Fibroblast of the aortic adventitia (primary cell): ENCODE measurements at regions not wholly inside any gene's neighbourhood (a gene's known extent, or its start where the extent isn't known, plus 50 kb on each side); places are given as distances from the start of the nearest gene placed in this dataset.

Experiments
- DNase-seq: peaks from one replicate; pipeline ENCODE4 v3.0.0-alpha.2; 2010; ENCODE audit warnings: low read depth
- H3K4me3 ChIP-seq: 2 replicates; pipeline ENCODE4 v1.5.1; 2011; ENCODE audit warnings: low read depth, mild to moderate bottlenecking, control low read depth, low read length, moderate library complexity
- TF ChIP-seq, protein P1 (sequence below): IDR thresholded peaks from 2 replicates; pipeline ENCODE4 v1.5.1; 2011; ENCODE audit warnings: mild to moderate bottlenecking, low read length, control low read depth, inconsistent platforms; ENCODE audit not compliant: insufficient read depth

DNA sequence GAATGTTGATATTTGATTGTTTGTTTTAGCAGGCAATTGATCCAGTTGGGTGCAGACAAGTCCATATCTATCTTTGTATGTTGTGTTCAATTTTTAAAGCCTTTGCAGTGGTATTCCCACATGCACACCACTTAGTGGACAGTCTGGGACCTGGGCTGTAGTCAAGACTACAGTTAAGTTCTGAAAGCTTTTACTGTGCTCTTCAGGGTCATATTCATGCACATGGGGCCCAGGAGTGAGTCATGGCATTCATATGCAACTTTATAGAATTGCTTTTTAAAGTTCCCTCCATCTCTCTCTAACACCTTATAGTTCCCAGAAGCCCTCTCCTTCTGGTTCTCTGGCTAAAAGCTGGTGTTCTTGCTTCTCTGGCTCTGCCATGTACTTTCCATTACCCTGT, 228.2 kb upstream of the CCNH start:
- no peak for DNase-seq
- no peak overlapping the region for H3K4me3 ChIP-seq
- TF ChIP-seq, protein P1, sequence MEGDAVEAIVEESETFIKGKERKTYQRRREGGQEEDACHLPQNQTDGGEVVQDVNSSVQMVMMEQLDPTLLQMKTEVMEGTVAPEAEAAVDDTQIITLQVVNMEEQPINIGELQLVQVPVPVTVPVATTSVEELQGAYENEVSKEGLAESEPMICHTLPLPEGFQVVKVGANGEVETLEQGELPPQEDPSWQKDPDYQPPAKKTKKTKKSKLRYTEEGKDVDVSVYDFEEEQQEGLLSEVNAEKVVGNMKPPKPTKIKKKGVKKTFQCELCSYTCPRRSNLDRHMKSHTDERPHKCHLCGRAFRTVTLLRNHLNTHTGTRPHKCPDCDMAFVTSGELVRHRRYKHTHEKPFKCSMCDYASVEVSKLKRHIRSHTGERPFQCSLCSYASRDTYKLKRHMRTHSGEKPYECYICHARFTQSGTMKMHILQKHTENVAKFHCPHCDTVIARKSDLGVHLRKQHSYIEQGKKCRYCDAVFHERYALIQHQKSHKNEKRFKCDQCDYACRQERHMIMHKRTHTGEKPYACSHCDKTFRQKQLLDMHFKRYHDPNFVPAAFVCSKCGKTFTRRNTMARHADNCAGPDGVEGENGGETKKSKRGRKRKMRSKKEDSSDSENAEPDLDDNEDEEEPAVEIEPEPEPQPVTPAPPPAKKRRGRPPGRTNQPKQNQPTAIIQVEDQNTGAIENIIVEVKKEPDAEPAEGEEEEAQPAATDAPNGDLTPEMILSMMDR: no peak

DNA sequence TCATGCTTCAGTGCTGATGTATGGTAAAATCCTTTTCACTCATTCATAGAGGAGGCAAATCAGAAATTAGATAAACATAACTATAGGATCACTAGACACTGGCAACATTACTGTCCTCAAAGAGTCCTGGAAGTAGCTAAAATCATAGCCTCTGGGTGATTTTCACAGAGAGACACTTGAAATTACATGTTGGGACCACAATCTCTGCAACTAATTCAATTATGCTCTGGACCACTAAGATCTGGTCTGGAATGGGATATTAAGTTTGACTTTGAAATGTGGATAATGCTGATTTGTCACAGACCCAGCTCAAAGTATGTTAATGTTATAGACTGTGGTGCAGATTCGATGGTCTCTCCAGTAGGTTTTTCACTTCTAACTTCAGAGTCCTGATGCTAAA, 214.6 kb upstream of the CCNH start:
- no peak overlapping the region for H3K4me3 ChIP-seq
- no peak for DNase-seq
- TF ChIP-seq, protein P1: no peak

DNA sequence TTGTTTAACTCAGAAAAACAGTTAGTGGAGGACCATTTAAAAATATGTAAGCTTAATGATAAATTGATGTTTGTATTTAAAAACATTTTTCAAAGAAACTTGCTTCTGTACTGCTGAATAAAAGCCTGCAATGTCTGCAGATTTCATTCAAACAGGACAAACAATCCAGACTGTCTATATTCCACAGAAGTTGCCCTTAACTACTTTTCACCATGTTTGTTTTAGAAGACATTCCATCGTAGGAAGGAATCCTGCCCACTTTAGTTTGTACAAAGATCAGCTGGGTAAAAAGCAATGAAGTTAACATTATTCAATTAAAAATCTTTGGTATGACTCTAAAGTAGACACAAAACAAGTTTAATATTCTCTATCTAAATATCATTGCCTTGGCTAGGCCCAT, 195.7 kb upstream of the CCNH start:
- DNase-seq: no peak
- H3K4me3 ChIP-seq: no peak overlapping the region
- TF ChIP-seq, protein P1: no peak

DNA sequence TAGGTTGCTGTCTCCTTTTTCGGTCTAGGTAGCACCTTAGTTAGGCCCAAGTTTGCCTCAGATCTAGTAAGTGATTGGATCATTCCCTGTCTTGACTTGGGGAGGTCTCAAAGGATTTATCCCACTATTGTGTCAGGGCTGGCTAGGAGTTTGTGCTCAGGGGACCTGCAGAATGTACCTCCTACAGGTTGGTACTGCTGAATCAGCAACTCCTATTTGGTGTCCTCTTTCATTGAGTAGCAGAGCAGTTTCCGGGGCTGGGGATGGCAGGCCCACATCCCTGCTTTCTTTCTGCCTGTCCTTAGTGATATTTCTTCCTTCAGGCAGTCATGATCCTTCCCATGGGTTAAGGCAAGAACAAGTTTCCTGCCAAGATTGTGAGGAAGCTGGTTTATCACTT, 192.9 kb upstream of the CCNH start:
- TF ChIP-seq, protein P1: no peak
- no peak for DNase-seq
- H3K4me3 ChIP-seq: no peak overlapping the region

DNA sequence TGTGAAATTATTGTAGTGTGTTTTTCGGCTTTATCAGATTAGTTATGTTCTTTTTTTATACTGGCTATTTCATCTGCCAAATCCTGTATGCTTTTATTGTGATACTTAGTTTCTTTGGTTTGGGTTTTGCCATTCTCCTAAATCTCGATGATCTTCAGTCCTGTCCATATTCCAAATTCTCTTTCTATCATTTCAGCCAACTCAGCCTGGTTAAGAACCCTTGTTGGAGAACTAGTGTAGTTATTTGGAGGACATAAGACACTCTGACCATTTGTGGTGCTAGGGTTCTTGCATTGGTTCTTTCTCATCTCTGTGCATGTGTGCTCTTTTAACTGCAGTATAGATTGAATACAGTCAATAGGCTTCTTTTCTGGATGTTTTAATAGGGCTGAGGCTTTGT, 187.0 kb upstream of the CCNH start:
- no peak for DNase-seq
- no peak overlapping the region for H3K4me3 ChIP-seq
- TF ChIP-seq, protein P1: no peak

DNA sequence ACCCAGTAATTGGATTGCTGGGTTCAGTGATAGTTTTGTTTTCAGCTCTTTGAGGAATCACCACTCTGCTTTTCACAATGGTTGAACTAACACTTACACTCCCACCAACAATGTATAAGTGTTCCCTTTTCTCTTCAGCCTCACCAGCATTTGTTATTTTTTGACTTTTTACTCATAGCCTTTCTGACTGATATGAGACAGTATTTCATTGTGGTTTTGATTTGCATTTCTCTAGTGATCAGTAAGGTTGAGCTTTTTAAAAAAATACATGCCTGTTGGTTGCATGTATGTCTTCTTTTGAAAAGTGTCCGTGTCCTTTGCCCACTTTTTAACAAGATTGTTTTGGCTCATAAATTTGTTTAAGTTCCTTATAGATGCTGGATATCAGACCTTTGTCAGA, 185.7 kb upstream of the CCNH start:
- TF ChIP-seq, protein P1: no peak
- H3K4me3 ChIP-seq: no peak overlapping the region
- no peak for DNase-seq

DNA sequence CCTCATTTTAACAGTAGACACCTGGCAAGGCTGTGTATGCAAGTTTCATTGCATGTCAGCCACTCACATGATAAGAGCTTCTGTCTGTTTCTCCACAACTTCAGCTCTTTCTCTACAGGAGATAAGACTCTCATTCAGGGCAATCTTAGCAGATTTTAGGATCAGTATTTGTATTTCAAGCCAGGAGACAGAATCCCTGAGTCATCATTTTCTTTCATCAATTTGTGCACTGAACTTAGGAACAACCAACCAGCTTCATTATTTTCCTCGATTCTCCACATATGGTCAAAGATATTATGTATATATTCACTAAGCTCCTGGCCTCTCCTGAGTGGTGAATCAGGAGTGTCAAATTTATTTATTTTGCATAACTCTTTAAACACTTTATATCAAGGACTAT, 181.8 kb upstream of the CCNH start:
- no peak for DNase-seq
- TF ChIP-seq, protein P1: no peak
- no peak overlapping the region for H3K4me3 ChIP-seq
